ENCODE measurements at regions not wholly inside any gene's neighbourhood (a gene's known extent, or its start where the extent isn't known, plus 50 kb on each side); places are given as distances from the start of the nearest gene placed in this dataset.
"Not testable (repeated sequence)": the region's sequence is repeated elsewhere in the genome, so short reads cannot be mapped to it uniquely, and the experiment has no call there.

GRCh38 chr9:103242486-103242885 is 247.4 kb downstream of the CYLC2 start:
- no peak for DNase-seq

DNA sequence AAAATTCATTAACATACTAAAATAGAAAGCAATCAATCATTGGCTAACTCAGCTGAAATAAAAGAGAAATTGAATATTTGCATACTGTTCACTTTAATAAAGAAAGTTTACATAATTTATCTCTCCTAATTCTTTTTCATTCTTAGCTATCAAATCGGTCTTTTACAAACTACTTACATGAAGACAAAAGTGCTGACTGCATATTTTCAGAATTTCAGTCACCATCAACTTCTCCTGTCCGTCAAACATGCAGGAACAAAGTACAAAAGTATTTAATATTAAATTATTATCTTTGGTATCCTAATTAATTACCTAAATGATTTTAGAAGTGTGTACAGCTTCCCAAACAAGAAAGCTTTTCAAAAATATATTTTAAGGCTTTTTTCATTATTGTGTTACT is 248.4 kb downstream of the CYLC2 start:
- DNase-seq = no peak

DNA sequence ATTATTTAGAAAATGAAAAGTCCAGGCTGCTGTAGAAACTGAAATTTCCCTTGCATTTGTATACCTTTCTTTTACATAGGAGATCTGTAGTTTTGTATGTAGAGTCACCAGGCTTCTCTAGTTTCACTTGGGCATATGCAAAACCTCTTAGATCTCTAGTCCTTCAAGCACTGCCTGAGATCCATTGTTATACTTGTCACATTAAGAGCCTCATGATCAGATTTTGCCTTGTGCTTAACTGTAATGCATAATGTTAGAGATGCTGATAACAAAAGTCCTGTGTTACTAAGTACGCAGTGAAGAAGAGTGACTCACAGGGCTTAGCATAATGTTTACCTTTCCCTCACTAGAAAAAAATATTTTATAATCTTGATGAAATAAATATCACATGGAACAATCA is 250.2 kb downstream of the CYLC2 start:
- DNase-seq = no peak

DNA sequence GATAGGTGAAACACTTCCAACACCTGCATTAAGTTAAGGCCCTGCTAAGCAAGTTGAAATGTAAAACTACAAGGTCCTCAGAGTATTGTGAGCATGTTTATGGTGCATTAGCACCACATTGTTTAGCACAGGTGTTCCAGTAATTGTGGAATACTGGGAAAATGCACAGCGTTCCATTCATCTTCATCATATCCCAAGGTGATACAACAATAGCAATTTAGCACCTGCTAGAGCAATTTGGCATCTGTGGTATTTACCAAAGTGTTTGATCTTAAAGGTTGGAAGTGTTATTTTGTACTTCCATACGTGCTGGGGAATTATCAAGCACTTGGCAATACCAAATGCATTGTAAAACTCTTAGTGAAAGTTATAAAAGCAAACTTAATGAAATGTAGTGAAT is 266.8 kb downstream of the CYLC2 start:
- DNase-seq = no peak

DNA sequence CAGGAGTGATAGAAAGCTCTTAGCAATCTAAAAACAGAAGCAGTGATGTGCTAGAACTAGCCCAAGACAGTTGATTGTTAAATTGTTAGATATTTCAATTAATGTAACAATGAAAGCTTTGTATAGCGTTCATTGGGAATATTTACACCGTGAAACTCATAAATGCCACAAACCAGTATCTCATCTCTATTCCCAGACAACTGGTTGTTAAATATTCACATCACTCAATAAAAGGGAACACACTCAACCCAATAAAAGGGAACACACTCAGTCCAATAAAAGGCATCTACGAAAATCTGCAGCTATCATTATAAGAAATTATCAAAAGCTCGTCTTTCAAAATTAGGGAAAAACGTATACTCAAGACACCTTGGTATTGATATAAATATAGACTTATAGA is 270.9 kb downstream of the CYLC2 start:
- no peak for DNase-seq

- no peak for DNase-seq
These were observed 282.1 kb downstream of the CYLC2 start for GRCh38 chr9:103277240-103277639.

DNA sequence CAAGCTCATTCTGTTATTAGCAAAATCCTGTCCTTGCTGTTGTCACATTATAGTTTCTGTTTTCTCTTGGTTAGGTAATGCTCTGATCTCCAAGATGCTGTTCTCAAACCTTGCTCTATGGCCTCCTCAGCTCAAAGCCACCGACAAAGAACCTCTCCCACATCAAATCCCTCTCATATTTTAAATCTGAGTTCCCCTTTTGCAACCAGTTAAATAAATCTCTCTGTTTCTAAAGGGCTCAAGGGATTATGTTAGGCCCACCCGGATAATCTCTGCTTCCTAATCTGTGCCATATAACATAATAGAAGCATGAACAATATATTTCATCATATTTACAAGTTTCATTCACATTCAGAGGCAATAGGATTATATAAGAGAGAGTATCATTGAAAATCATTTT is 286.0 kb downstream of the CYLC2 start:
- no peak for DNase-seq

DNA sequence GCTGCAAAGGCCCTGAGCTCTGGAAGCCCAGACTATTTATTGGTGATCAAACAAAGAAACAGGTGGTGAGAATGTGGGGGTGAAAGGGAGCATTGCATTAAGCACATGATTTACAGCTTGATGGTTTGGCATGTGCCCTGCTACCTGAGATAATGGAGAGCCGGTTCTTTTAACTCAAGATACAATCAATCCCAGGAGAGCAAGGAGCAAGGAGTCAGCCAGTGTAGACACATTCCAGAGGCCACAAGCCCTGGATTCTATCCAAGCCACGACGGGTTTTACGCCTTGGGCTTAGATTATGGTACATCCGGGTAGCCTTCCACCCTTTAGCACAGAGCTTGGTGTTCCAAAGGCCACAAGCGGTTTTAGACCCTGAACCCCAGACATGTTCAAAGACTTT is 292.2 kb downstream of the CYLC2 start:
- DNase-seq = no peak

- DNase-seq = no peak
These were observed 301.1 kb downstream of the CYLC2 start for GRCh38 chr9:103296189-103296588.

GRCh38 chr9:103301051-103301450 is 305.9 kb downstream of the CYLC2 start:
- DNase-seq = no peak

DNA sequence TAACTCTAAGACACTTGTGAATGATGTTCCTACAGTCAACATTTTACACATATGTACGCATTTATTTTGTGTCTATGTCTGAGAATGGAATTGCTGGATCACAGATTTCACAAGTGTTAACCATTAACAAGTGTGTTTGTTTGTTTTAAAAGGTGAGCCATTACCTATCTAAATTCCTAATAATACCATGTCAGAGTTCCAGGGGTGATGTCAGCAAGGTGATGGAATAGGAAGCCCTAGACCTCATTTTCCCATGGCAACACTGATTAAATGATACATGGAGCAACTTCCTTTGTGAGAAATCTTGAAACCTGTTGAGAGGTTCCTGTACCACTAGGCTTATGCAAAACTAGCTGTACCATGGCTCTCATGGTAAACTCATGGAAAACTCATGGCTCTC is 309.7 kb downstream of the CYLC2 start:
- DNase-seq = no peak

DNA sequence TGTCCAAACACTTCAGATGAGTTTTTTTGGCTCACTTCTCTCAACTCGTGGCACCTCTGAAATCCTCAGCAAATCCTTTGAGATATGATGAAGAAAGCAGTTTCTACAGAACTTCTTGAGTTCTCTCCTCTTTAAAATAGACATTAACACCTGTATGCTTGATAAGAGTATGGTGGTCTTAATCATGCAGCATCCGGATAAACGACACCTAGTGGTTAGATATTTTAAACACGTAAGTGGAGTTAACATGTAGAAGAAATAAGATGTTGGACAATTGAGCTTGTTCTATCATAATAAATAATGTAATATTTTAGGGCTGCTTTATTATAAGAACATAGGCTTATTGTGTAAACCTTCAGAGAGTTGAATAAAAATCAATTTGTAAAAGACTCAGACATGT is 324.8 kb downstream of the CYLC2 start:
- DNase-seq = no peak

DNA sequence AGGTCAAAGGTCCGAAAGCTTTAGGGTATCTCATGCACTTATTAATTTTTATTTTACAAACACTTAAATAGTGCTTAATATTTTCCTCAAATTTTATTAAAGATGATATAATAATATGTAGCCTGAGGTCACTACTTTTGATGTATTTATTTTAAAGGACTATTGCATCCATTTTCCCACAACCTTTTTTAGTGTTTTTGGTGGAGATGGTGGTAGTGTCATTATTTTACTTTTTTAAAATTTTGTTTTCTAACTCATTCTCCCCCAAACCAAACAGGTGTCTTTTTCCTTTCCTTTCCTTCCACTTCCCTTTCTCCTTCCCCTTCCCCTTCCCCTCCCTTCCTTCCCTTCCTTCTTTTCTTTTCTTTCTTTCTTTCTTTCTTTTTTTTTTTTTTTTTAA is 328.6 kb downstream of the CYLC2 start:
- no peak for DNase-seq

- DNase-seq = no peak
These were observed 340.3 kb downstream of the CYLC2 start for GRCh38 chr9:103335461-103335860.

- no peak for DNase-seq
These were observed 359.9 kb downstream of the CYLC2 start for GRCh38 chr9:103355000-103355399.

- not testable (repeated sequence) for DNase-seq
These were observed 362.8 kb downstream of the CYLC2 start for GRCh38 chr9:103357980-103358379.

- no peak for DNase-seq
These were observed 366.8 kb downstream of the CYLC2 start for GRCh38 chr9:103361906-103362305.

DNA sequence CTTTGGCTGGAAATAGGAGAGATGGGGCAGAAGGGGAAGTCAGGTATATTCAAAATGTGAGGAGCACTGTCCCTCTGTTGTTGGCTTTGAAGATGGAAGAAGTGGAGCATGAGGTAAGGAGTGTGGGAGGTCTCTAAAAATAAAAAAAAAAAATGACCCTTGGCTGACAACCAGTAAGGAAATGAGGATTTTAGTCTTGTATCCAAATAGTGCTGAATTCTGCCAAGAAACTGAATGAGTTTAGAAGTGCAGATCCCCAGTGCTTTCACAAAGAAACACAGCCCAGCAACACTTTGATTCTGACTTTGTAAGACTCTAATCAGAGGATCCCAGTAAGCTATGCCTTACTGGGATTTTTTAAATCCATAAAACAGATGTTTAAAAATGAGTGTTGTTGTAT is 367.9 kb downstream of the CYLC2 start:
- DNase-seq = no peak

GRCh38 chr9:103364753-103365152 is 369.6 kb downstream of the CYLC2 start:
- peak; percentile 5 for DNase-seq

- DNase-seq = no peak
These were observed 376.0 kb downstream of the CYLC2 start for GRCh38 chr9:103371152-103371551.

DNA sequence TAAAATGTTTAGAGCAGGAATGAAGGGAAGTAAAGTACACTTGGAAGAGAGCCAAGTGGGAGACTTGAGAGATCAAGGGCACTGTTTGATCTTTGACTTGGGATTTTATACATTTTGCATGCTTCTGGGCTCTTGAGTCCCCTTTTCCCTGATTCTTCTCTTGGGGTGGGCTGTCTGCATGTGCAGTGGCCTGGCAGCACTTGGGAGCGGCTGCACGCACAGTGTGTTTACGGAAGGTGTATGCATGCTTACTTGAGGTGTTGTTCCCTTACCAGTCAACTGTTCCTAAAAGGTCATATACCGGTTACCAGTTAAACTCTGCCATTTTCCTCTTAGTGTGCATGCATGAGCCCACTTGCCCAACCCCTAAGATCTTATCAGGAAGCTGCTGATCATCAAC is 377.7 kb downstream of the CYLC2 start:
- no peak for DNase-seq

- DNase-seq = no peak
These were observed 382.5 kb downstream of the CYLC2 start for GRCh38 chr9:103377667-103378066.

- no peak for DNase-seq
These were observed 402.9 kb downstream of the CYLC2 start for GRCh38 chr9:103397868-103398600.

- no peak for DNase-seq
These were observed 404.4 kb downstream of the CYLC2 start for GRCh38 chr9:103399535-103399934.

- no peak for DNase-seq
These were observed 412.1 kb downstream of the CYLC2 start for GRCh38 chr9:103407260-103407659.

DNA sequence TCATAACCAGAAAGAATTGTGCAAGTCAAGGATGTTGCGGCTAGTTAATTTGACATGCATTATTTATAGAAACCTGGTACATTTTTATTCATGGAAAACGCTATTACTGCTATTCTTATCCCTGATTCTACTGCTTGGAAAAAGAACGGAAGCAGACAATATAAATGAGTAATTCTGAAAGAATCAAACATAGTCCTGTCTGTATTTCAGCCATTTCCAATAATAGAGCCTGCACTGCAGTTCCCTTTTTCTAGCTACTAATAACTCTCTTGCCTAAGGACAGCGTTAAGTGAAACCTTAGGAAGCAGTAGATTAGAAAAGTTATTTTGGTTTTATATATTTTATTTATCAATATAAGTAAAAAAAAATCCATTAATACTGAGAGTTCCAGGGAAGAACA is 414.9 kb downstream of the CYLC2 start:
- DNase-seq = no peak
